ENCODE measurements at regions not wholly inside any gene's neighbourhood (a gene's known extent, or its start where the extent isn't known, plus 50 kb on each side); places are given as distances from the start of the nearest gene placed in this dataset.
"Not testable (repeated sequence)": the region's sequence is repeated elsewhere in the genome, so short reads cannot be mapped to it uniquely, and the experiment has no call there.

GRCh38 chr18:43830303-43830702 is 553.0 kb upstream of the SYT4 start:
- 27 to 57% (median 32%) methylated on average over 1 of the region's 1 CpG for WGBS, 3 donors
- H3K9me3 ChIP-seq: no peaks in the 10 kb centered on the region
- H3K4me3 ChIP-seq: no peak overlapping the region
- no peaks in the 10 kb centered on the region for H3K36me3 ChIP-seq (ENCODE audit: insufficient read depth in 1 of 2, low read depth in 1 of 2)
- H3K27ac ChIP-seq: no peak overlapping the region
- TF ChIP-seq CTCF (IDR thresholded peaks at IDR 0.05): no peak
- no peaks in the 10 kb centered on the region for H3K4me1 ChIP-seq
- ATAC-seq: no peak
- intact Hi-C loops (cut with DNase I): no loop called here
- no peak for DNase-seq
- no peaks in the 10 kb centered on the region for H3K27me3 ChIP-seq (ENCODE audit: insufficient read depth in 3 of 3, low read length in 2 of 3)

GRCh38 chr18:43830947-43831346 is 553.7 kb upstream of the SYT4 start:
- no peak overlapping the region for H3K4me3 ChIP-seq
- TF ChIP-seq CTCF (IDR thresholded peaks at IDR 0.05): no peak
- H3K36me3 ChIP-seq (ENCODE audit: insufficient read depth in 1 of 2, low read depth in 1 of 2): no peaks in the 10 kb centered on the region
- H3K27ac ChIP-seq: no peak overlapping the region
- H3K27me3 ChIP-seq (ENCODE audit: insufficient read depth in 3 of 3, low read length in 2 of 3): no peaks in the 10 kb centered on the region
- WGBS, 3 donors: 18 to 34% (median 25%) methylated on average over 6 of the region's 6 CpGs
- ATAC-seq (no peak), DNase-seq (no peak)
- no peaks in the 10 kb centered on the region for H3K4me1 ChIP-seq
- no peaks in the 10 kb centered on the region for H3K9me3 ChIP-seq
- intact Hi-C loops (cut with DNase I): no loop called here

- H3K27me3 ChIP-seq (ENCODE audit: insufficient read depth in 3 of 3, low read length in 2 of 3): no peaks in the 10 kb centered on the region
- H3K9me3 ChIP-seq: no peaks in the 10 kb centered on the region
- DNase-seq: no peak
- H3K36me3 ChIP-seq (ENCODE audit: insufficient read depth in 1 of 2, low read depth in 1 of 2): no peaks in the 10 kb centered on the region
- WGBS, 3 donors: 48 to 64% (median 49%) methylated on average over 1 of the region's 1 CpG
- no peak for ATAC-seq
- H3K27ac ChIP-seq: no peak overlapping the region
- intact Hi-C loops (cut with DNase I): no loop called here
- no peak for TF ChIP-seq CTCF (IDR thresholded peaks at IDR 0.05)
- H3K4me3 ChIP-seq: no peak overlapping the region
- H3K4me1 ChIP-seq: no peaks in the 10 kb centered on the region
Observed at GRCh38 chr18:43846299-43846698, 569.0 kb upstream of the SYT4 start.

- intact Hi-C loops (cut with DNase I): no loop called here
- Histone ChIP-seq H3K36me3 (ENCODE audit: insufficient read depth in 1 of 2, low read depth in 1 of 2) (no peaks in the 10 kb centered on the region), H3K27ac (no peak overlapping the region), H3K9me3 (no peaks in the 10 kb centered on the region), H3K27me3 (ENCODE audit: insufficient read depth in 3 of 3, low read length in 2 of 3) (no peaks in the 10 kb centered on the region), H3K4me3 (no peak overlapping the region), H3K4me1 (no peaks in the 10 kb centered on the region)
- 42 to 50% (median 43%) methylated on average over 8 of the region's 8 CpGs for WGBS, 3 donors
- ATAC-seq (no peak), DNase-seq (no peak)
- TF ChIP-seq CTCF (IDR thresholded peaks at IDR 0.05): no peak
Observed at GRCh38 chr18:43847164-43848091, 570.1 kb upstream of the SYT4 start.

- 73 to 75% (median 73%) methylated on average over 2 of the region's 2 CpGs for WGBS, 3 donors
- intact Hi-C loops (cut with DNase I); DNase-seq; H3K4me1 ChIP-seq; H3K9me3 ChIP-seq; H3K36me3 ChIP-seq (ENCODE audit: insufficient read depth in 1 of 2, low read depth in 1 of 2); ATAC-seq; H3K27ac ChIP-seq; H3K4me3 ChIP-seq; H3K27me3 ChIP-seq (ENCODE audit: insufficient read depth in 3 of 3, low read length in 2 of 3): not testable (repeated sequence)
Observed at GRCh38 chr18:43849831-43850230, 572.5 kb upstream of the SYT4 start.
